HPDE6-E6E7 (cell line): ENCODE measurements at regions not wholly inside any gene's neighbourhood (a gene's known extent, or its start where the extent isn't known, plus 50 kb on each side); places are given as distances from the start of the nearest gene placed in this dataset.

Experiments
- DNase-seq: peaks from one replicate; pipeline ENCODE4 v3.0.0; 2011; ENCODE audit warnings: missing footprints; ENCODE audit errors: extremely low spot score

DNA sequence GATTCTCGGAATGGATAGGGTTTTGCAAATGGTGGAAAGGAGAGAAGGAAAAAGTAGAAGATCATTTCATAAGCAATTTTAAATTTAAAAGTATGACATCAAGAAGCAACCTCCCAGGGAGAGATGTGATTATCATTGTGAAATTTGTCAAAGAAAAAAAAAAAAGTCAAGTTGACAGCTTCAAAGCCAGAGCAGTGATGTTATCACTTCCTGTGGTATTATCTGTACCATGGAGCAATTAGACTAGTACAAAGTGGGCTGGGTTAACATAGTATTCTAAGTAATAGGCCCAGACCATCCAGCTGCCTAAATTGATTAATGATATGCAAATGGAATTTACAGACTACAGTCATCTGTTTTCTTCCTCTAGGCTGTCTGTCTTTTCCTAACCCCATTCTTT is 84.0 kb upstream of the NPY start:
- no peak for DNase-seq

DNA sequence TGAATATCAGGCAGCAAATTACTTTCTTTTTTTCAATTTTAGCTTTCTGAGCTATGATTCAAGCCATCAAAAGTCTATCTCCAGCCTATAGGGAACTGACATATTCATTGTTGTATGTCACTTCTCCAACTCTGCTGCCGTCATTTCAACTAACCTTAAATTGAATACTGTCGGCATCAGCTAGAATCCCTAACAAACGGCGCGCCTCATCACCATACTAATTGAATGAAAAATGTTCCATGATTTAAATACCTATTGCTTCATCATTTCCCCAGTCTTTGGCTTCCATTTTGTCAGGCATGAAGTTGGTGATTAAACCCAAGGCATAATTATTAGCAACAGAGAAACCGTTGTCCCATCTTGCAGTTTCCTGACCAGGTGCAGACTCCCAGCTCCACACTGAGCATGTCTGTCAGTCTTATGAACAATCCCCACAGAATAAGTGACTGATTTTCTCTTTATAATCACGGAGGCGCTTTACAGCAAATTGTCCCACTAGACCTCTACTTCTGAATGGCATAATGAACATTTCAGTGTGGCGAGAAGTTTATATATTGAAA is 83.5 kb upstream of the NPY start:
- DNase-seq, result no peak

DNA sequence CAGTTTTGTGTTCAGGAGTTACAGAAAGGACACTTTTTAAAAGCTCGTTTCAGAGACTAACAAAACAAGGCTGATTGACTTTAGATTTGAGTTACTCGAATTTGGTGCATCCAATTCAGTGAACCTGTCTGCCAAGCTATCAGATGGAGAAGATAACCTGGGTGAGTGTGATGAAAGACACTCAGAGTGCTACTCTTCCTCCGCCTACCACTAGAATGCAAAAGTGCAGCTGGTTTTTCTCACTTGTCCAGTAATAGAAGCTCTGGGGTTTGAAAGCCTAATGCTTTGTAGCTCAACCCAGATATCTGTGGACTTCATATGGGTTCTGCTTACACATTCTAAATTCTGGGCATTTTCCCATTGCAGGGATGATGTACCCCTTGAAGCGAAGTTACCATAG is 82.8 kb upstream of the NPY start:
- no peak for DNase-seq

DNA sequence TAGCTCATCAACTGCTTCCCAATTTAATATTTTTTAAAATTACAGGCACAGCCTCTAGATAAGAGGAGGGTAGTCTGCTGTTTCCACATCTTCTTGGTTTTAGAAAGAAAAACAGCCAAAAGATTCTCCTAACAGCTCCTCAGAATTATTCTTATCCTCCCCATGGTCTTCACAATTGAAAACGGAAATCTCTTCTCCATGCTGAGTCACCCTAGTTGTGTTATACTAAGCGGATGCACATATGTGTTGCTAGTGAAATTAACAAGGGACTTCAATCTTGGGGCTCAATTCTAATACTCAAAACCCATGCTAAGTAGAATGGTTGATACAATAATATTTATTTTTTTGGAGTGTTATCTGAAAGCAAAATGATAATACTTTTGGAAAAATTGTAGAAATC is 71.9 kb upstream of the NPY start:
- DNase-seq, result no peak

DNA sequence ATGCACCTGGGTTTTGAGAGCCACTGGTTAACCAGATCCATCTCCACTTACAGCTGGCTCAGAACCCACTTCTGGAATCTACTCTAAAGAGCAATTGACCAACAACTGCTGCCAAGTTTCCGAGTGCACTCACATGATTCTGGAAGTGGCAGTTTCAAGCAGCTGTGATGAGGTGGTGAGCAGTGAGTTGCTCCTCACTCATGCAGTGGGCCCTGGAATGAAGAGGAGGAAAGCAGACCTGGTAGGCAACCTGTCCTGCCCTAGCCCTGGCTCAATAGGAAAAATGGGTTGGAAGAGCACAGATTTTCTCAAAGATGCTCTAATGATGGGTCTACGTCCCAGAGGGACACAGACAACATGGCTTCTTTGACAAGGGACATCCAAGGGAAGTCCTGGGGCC is 70.7 kb upstream of the NPY start:
- DNase-seq, result no peak

DNA sequence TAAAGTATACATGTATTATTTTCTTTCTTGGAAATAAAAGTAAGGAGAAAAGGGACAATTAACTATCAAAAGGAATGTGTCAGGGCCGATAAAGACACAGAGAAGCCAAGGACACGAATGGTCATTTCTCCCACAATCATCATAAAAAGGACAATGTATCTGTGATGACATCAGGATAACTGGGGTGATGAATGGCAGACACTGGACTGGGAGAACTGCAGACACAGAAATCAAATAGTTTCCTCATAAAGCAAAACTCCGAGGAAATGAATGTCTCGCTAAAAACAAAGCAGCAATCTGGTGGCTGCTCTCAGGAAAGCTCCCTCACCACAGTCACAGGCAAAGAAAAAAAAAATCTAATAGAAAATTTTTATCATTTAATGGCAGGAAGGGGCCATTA is 69.3 kb upstream of the NPY start:
- no peak for DNase-seq

DNA sequence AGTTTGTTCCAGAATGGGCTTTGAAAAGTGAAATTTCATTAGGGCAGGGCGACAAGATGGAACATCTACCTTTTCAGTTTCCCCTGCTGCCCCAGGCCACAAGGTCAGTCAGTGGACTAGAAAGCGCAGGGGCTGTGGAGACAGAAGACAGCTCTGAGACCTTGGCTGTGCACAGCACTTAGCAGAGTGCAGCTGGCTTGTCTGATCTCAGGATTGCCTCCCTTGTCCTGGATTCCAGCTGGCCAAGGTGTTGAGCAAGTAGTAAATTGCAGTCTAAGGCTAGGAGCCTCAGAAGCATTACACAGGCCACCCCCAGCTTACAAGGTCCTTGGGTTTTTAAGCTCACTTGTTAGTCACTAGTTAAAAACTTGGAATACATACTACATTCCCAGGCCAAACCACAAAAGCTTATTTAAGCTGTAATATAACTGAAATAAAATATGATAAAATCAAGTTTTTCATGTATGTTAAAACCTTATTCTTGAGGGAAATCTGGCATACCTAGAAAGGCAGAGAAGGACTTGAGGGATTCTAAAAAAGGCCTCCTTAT is 67.3 kb upstream of the NPY start:
- no peak for DNase-seq

DNA sequence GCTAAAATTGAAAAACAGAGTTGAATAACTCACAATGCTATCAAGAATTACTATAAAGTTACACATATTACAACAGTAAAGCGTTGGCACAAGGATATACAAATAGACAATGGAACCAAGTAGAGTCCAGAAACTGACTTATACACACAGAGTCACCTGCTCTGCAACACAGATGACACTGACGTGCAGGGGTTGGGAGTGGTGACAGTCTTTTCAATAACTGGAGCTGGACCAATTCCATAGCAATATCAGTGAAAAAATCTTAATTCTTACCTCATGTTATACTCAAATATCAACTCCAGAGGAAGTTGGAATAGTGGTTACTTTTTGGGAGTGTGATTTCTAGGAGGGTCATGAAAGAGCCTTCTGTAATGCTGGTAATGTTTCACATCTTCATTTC is 62.5 kb upstream of the NPY start:
- DNase-seq, result no peak

DNA sequence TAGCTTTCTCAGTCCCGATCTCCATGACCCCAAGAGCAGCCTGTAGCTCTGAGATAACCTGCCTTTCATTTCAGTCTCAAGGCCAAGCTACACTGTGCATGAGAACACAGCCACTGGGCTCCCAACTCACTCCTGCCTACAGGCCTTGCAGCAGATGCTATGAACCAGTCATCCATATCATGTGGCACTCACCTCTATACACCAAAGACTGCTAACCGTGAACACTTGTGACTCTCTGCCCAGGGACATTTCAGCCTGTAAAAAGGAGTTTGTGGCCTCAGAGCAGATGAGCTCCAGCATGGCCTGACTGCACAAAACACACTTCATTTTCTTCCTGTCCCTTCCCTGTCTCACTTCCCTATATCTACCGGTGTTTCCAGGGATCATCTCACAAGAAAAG is 56.9 kb upstream of the NPY start:
- DNase-seq, result no peak

DNA sequence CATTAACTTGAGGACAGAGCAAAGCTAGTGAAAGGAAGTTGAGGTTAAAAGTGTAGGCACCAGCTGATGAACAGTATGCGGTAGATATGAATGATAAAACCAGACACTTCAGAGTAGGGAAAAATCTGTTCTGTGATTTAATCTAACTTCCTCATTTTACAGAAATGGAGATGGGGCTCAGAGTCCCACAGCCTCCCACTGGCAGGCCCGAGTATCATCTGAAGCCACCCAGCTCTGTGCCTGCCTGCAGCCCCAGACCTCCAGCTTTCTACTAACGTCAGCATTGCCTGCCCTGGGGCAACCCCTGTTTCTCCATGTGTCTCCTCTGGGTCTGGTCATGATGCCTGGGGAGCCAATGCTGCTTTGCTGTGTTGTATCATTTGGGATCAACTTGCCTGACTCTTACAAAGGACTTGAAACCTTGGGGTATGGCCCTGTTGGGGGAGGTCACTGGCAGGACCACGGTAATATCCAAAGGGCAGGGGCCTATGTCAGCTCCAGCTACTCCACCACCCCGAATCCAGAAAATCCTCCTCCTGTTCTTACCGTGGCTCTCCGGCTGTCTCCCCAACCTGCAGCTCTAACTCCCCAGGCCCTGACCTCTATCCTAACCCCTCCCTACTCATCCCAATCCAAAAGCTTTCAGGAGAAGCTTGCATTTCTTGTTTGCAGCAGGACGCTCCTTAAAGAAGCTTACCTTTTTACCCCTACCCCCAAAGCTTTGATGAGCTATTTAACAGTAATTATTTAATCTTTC is 56.2 kb upstream of the NPY start:
- DNase-seq, result no peak

DNA sequence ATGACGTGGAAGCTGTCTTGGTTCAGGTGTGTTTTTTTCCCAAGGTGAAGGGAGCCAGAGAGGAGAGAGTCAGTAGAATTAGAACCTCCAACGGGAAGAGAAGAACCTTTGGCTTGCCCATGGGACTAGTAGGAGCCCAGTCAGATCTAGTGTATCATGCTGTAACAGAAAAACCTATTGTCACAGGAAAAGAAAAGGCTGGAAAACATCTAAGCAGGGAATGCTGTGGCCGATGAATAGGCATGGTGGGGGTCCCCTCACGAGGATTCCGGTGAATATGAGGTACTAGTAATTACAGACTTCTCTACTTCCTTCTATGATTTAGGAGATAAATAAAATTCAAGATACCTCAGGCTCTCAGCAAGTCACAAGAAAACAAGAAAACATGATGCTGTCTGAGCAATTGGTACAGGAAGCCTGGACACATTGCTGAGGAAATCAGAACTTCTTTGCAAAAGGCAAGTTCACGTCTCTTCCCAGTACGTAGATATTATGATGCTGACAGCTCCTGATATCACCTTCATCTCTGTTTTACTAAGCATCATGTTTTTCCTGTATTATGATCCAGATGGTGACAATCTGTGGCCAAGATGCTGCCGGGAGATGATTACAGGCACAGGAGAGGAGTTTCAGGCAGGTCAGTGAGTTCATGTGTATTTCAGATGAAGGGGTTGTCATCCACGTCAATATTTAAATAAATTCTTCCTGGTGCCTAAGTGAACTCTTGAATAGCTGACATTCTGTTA is 54.3 kb upstream of the NPY start:
- DNase-seq, result no peak

DNA sequence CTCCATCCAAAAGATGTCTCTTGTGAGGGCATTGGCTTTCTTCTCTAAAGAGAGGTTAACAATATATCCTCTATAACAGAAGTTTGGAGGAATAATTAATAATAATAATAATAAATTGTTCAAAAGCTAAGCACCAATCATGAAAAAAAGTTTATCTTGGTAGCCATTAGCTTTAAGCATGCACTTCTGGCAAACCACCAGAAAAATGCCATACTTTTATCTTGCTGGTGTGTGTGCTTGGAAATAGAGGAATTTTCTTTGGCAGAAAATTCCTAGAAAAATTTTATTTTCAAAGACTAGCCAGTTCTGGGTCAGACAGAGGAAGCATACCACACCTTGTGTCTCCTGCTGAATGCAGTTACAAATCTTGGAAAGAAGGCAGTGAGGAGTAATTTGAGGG is 52.5 kb upstream of the NPY start:
- DNase-seq, result no peak

DNA sequence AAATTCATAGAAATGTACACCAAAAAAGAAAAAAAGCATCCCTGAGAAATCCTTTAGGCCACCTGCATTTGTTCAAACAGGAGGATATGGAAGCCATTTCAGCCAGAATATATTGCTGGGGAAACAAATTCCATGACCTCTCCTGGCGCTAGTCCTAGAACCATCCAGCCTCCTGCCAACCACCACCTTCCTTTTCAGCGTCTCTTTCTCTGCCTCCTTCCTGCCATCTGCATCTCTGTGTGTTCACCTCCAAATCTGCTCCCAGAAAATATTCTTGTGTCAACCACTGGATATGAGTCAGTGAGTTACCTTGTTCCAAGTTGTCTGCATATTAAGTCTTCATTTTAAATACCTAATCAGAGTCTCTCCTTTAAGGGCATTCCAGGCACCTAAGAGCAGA is 50.6 kb upstream of the NPY start:
- no peak for DNase-seq
